Neural cell (in vitro differentiated cells): ENCODE measurements at regions not wholly inside any gene's neighbourhood (a gene's known extent, or its start where the extent isn't known, plus 50 kb on each side); places are given as distances from the start of the nearest gene placed in this dataset.

Experiments
- EP300 ChIP-seq: fragments of 450-650 bp; conservative IDR thresholded peaks from 2 replicates; pipeline ENCODE4 v1.6.1; 2014; ENCODE audit warnings: antibody characterized with exemption, mild to moderate bottlenecking, moderate library complexity; ENCODE audit not compliant: poor library complexity, severe bottlenecking
- POLR2AphosphoS5 ChIP-seq: IDR thresholded peaks from 2 replicates; pipeline ENCODE4 v1.6.1; 2012
- SMC3 ChIP-seq: fragments of 450-650 bp; conservative IDR thresholded peaks from 2 replicates; pipeline ENCODE4 v1.6.1; 2014; ENCODE audit warnings: antibody characterized with exemption, mild to moderate bottlenecking, moderate library complexity; ENCODE audit not compliant: poor library complexity
- TF ChIP-seq, protein P1 (sequence below): fragments of 450-650 bp; IDR thresholded peaks from 2 replicates; pipeline ENCODE4 v1.5.1; 2014; ENCODE audit warnings: antibody characterized with exemption, mild to moderate bottlenecking, moderate library complexity; ENCODE audit not compliant: poor library complexity, severe bottlenecking

DNA sequence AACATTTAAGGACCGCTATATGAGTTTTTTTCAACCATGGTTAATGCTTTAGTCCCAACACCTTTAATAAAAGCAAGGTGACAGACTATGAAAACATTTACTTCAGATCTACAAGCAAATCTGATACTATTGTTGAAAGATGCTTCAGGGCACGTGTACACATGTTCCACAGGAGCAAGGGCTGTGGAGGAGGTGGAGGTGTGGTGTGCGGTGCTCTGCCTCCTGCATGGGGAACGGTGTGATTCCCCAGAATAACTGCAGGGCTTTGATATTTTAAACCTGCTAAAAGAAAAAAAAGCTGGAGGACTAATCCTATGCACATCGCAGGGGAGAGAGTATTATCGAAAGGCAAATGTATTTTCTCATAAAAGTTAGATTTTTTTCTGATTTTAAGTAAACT is 188.1 kb upstream of the CEP162 start:
- TF ChIP-seq POLR2AphosphoS5: no peak
- TF ChIP-seq, protein P1, sequence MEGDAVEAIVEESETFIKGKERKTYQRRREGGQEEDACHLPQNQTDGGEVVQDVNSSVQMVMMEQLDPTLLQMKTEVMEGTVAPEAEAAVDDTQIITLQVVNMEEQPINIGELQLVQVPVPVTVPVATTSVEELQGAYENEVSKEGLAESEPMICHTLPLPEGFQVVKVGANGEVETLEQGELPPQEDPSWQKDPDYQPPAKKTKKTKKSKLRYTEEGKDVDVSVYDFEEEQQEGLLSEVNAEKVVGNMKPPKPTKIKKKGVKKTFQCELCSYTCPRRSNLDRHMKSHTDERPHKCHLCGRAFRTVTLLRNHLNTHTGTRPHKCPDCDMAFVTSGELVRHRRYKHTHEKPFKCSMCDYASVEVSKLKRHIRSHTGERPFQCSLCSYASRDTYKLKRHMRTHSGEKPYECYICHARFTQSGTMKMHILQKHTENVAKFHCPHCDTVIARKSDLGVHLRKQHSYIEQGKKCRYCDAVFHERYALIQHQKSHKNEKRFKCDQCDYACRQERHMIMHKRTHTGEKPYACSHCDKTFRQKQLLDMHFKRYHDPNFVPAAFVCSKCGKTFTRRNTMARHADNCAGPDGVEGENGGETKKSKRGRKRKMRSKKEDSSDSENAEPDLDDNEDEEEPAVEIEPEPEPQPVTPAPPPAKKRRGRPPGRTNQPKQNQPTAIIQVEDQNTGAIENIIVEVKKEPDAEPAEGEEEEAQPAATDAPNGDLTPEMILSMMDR: no peak
- no peak for TF ChIP-seq SMC3
- TF ChIP-seq EP300: no peak
